GM12892 (cell line): ENCODE measurements at regions not wholly inside any gene's neighbourhood (a gene's known extent, or its start where the extent isn't known, plus 50 kb on each side); places are given as distances from the start of the nearest gene placed in this dataset.

ENCODE experiments used
- DNase-seq: peaks from one replicate; pipeline ENCODE4 v3.0.0; 2011; ENCODE audit not compliant: insufficient read length
- FAIRE-seq: peaks from 2 replicates; lab custom pipeline; 2011; peaks lifted over from hg19 to GRCh38; lab: Jason Lieb, UNC
- POLR2A ChIP-seq: IDR thresholded peaks from 2 replicates; pipeline ENCODE4 v1.6.1; 2011; ENCODE audit warnings: low read depth, low read length, control low read depth
- POLR2AphosphoS5 ChIP-seq: IDR thresholded peaks from 2 replicates; pipeline ENCODE4 v1.6.1; 2011; ENCODE audit warnings: low read depth, low read length, control low read depth
- TAF1 ChIP-seq: IDR thresholded peaks from 2 replicates; pipeline ENCODE4 v1.6.1; 2011; ENCODE audit warnings: low read depth, mild to moderate bottlenecking, control low read depth, low read length, borderline replicate concordance

DNA sequence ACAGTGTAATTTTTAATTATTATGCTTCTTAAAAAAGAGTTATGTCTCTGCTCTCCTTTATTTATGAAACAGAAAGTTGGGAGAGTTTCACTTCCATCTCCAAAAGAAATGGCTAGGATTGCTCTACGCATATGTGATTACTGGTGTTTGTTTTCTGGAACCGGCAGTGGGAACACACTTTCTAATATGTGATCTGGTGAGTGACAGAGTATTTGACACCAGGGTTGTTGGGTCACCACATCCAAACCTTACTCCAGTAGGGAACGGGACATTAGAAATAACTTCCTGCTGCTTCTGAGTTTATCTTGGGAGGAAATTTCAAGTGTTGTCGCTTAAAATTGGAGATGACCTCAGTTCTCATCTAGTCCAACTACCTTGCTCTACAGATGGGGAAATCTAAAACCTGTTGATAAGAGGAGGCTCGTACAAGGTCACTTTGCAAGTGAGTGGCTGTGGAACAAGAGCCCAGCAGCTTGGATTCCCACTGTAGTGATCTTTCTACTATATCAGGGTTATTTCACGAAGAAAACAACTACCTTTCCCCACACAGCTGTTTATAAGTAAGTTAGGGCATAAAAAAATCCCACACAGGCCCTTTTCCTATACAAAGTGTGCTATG, 108.5 kb downstream of the TTC32 start:
- TF ChIP-seq TAF1 (no peak), POLR2A (no peak), POLR2AphosphoS5 (no peak)
- no peak for FAIRE-seq

DNA sequence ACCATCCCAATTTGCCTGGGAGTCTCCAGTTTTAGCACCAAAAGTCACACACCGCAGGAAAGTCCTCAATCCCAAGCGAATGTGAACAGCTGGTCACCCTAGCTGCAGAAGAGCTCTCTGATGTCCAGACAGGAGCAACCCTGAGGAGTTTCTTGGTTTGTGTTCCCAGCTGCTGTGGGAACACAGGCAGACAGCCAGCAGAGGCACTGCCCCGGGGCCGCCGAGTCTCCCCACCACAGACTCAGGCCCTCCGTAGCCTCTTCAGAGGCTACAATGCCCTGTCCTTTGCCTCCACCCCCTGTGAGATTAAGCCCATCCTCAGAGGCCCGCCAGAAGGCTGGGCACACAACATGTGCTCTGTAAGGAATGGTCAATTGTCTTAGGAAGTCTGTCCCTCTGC, 111.5 kb downstream of the TTC32 start:
- FAIRE-seq (no peak), DNase-seq (no peak)
- TF ChIP-seq TAF1 (no peak), POLR2A (no peak), POLR2AphosphoS5 (no peak)

More for the DNA sequence above, 108.5 kb downstream of the TTC32 start:
- no peak for DNase-seq

DNA sequence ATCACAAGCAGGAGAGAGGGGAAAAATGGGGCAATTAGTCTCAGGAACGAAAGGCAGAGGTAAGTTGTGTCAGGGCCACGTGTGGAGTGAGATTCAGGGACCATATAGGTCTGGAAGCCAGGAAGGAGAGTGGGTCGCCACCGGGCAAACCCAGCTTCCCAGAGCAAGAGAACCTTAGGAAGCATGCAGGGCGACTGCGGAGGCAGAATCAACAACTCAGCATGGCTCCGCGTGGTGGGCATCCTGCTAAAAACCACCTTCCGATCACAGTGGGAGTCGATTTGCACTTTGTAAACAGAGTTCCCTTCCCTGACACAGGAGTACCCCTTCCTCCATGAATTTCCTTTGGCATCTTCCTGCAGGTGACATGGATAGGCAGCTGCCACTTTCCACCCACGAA, 114.6 kb downstream of the TTC32 start:
- TF ChIP-seq POLR2AphosphoS5 (no peak), TAF1 (no peak), POLR2A (no peak)
- FAIRE-seq, result no peak
- no peak for DNase-seq

DNA sequence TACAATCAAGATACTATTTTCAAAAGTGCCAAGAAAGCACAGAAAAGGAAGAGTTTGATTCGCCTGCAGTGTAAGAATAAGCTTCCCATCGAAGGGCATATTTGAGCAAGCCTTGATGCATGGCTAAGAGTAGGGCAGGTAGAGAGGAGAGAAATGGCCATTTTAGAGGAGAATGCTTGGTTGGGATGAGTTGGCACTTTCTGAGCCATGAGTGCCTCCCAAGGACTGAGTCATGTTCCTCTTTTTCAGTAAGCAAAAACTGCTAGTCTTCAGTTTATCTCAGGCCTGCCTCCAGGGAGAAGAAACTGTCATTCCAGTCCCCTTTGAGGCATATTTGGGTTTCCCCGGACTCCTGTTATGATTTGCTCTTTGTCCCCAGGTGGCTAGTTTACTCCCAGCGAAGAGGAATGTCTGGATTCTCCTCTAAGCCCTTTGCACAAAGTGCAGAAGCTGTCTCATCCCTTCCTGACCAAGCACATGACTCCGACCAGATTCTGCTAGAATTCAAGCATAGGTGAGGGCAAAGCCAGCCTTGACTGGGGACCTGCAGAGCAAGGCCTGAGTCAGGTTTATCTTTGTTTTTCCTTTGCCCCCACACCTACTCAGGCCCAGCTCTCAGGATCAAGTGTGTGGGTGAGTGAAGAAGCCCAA, 115.2 kb downstream of the TTC32 start:
- no peak for DNase-seq
- FAIRE-seq, result no peak
- TF ChIP-seq POLR2A (no peak), POLR2AphosphoS5 (no peak), TAF1 (no peak)

DNA sequence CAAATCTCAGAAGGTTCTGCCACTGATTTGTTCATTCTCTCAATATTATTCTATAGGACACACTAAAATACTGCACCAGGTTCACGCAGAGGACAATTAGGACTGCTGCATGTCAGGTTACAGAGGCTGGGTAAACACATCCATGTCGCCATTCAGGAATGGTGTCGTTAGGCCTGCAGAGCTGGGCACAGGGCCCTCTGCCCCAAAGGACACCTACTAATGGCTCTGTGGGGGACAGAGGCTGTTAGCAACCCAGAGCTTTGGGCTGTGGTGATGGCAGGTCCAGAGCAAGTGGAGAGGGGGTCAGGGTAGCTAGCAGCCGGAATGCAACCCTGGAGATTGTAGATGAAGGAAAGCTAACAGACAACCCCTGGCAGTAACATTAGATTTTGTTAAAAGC, 115.9 kb downstream of the TTC32 start:
- no peak for DNase-seq
- FAIRE-seq, result no peak
- TF ChIP-seq POLR2A (no peak), POLR2AphosphoS5 (no peak), TAF1 (no peak)

DNA sequence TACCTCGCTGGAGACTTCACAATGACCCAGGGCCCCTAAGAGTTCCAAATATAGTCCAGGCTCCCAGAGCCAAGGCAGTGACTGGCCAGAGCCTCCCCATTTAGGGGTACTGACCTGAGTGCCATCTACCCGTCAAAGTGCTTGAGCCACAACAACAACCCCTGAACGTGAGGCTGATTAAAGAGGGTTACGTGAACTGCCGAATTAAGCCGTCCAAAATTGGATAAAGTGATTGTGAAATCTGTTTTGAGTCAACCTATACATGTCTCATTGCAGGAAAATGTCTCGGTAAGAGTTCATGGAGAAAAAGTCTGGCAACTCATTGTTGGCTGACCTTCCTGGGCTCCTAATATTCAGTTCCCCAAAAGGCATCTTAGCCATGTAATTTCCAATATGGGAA, 116.3 kb downstream of the TTC32 start:
- DNase-seq, result no peak
- no peak for FAIRE-seq
- TF ChIP-seq POLR2AphosphoS5, result no peak
- no peak for TF ChIP-seq TAF1
- TF ChIP-seq POLR2A, result no peak

DNA sequence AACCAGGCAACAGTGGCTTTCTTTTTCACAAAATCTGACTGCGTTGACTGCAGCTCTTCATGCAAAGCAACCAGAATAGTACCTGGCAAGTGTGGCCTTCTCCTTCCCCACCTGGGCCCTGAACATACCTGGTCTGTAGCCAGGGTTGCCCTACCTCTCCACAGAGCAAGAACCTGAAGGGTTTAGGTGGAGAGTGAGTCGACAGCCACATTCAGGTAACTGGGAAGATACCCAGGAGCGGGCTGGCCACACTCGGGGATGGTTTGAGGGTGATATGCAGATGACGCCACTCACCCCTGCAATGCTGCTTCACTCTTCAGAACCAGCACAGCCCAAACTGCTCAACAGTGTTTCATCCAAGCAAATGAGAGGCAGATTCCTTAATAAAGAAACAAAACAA, 117.3 kb downstream of the TTC32 start:
- FAIRE-seq (no peak), DNase-seq (no peak)
- TF ChIP-seq POLR2A, result no peak
- TF ChIP-seq POLR2AphosphoS5, result no peak

DNA sequence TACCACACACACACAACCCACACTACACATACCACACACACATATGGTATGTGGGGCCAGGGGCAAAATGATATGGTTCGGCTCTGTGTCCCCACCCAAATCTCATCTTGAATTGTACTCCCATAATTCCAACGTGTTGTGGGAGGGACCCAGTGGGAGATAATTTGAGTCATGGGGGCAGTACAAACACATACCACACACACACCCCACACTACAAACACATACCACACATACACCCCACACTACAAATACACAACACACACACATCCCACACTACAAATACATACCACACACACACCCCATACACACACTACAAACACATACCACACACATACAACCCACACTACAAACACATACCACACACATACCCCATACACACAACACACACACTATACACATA, 117.8 kb downstream of the TTC32 start:
- DNase-seq (no peak), FAIRE-seq (no peak)

DNA sequence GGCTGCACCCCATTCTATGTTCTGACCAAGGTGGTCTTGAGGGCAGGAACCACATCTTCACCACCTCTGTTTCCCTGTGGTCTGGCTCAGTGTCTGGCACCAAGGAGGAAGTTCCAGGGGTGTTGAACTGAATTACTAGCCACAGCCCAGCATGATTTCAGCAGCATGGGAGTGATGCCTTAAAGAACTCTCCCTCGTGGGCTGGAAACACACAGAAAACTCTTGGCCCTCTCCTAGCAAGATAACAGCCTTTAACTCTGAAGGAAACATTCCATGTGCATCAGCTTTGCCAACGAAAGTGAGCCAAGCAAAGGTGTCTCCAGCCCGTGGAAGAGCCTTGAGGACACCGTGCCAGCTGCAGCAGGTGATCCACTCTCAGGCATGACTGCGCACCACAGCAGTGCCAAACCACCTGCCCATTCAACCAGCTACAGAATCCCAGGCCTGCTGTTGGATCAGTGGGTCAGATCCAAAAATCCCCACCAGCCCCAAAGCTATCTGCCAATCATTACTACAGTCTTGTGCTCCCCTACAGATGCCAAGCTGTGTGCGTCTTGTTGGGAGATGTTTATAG, 124.8 kb downstream of the TTC32 start:
- FAIRE-seq (no peak), DNase-seq (no peak)
- TF ChIP-seq POLR2AphosphoS5 (no peak), TAF1 (no peak), POLR2A (no peak)

More for the DNA sequence above, 117.8 kb downstream of the TTC32 start:
- TF ChIP-seq POLR2A (no peak), TAF1 (no peak), POLR2AphosphoS5 (no peak)

DNA sequence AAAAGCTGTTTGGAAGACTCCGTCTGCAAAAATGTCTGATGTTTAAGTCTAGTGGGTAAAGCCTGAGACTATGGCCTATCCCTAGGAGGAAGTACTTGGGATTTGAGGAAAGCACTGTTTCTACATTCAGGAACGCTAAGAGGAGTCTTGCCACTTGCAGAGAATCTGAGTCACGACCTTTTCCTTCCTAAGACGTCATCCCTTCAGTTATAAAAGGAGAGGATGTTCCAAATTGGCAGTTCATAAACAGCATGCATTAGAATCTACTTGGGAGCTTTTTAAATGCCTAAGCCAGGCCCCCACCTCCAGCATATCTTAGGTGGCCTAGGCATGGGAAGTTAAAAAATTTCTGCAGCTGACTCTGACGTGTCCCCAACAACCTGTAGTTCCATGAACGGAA, 125.9 kb downstream of the TTC32 start:
- DNase-seq, result no peak
- no peak for TF ChIP-seq POLR2A
- no peak for TF ChIP-seq POLR2AphosphoS5
- TF ChIP-seq TAF1, result no peak
- FAIRE-seq, result no peak

DNA sequence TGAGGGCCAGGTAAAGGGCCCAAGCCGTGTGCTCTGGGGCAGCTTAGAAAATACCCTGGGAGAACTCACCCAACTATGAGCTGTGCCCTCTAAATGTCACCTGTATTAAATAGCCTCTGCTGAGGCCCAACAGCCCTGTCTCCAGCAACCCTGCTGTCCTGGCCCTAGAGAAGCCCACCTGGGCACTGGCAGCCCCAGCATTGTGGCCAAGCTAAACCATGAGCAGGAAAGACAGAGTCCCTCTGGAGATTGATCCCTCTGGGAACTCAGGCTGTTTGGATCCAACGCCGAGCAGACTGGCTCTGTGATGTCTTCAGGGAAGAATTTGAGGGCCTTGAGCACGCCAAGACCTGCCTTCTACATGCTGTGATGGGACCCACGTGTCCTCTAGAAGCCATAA, 126.5 kb downstream of the TTC32 start:
- DNase-seq (no peak), FAIRE-seq (no peak)
- TF ChIP-seq TAF1 (no peak), POLR2A (no peak), POLR2AphosphoS5 (no peak)

DNA sequence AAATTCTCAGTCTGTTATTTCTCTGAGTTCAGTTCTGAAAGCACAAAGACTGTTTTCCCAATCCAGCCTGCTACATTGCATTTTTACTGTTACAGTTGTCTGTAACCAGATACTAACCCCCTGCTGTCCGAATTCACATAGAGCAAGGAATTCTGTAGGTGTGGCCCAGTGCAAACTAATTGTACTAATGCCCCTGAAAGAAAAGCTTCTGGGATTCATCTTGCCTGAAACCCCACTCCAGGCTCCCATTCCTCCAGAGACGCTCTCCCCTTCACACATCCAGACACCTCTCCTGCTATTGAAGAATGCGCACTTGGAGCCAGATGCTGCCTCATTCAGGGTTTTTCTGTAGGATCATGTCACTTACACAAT, 127.0 kb downstream of the TTC32 start:
- FAIRE-seq, result no peak
- TF ChIP-seq POLR2A, result no peak
- no peak for TF ChIP-seq POLR2AphosphoS5
- TF ChIP-seq TAF1, result no peak
- no peak for DNase-seq
